ENCODE measurements at regions not wholly inside any gene's neighbourhood (a gene's known extent, or its start where the extent isn't known, plus 50 kb on each side); places are given as distances from the start of the nearest gene placed in this dataset.
A peak's percentile ranks its signal among the peaks of the same experiment; 100 is the strongest.

DNA sequence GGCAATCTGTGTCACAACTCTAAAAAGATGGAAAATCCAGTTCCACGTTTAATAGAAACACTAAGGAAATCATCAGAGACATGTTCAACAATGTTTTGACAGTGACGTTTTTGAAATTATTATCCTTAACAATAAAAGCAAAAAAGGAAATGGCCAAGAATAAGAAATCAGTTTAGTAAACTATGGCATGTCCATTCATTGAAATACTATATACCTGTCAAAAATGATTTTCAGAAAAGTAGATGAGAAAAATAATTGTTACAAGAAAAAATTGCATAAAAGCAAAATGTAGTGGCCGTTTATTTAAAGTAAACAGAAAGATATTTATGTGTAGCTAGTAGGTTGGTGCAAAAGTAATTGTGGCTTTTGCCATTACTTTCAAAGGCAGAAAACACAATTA lies 345.4 kb upstream of the NPSR1 start:
- DNase-seq (ENCODE audit: extremely low read depth, low read depth): no peak
- TF ChIP-seq, protein P1, sequence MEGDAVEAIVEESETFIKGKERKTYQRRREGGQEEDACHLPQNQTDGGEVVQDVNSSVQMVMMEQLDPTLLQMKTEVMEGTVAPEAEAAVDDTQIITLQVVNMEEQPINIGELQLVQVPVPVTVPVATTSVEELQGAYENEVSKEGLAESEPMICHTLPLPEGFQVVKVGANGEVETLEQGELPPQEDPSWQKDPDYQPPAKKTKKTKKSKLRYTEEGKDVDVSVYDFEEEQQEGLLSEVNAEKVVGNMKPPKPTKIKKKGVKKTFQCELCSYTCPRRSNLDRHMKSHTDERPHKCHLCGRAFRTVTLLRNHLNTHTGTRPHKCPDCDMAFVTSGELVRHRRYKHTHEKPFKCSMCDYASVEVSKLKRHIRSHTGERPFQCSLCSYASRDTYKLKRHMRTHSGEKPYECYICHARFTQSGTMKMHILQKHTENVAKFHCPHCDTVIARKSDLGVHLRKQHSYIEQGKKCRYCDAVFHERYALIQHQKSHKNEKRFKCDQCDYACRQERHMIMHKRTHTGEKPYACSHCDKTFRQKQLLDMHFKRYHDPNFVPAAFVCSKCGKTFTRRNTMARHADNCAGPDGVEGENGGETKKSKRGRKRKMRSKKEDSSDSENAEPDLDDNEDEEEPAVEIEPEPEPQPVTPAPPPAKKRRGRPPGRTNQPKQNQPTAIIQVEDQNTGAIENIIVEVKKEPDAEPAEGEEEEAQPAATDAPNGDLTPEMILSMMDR (IDR thresholded peaks at IDR 0.05; ENCODE audit: low read depth, low read length): no peak

DNA sequence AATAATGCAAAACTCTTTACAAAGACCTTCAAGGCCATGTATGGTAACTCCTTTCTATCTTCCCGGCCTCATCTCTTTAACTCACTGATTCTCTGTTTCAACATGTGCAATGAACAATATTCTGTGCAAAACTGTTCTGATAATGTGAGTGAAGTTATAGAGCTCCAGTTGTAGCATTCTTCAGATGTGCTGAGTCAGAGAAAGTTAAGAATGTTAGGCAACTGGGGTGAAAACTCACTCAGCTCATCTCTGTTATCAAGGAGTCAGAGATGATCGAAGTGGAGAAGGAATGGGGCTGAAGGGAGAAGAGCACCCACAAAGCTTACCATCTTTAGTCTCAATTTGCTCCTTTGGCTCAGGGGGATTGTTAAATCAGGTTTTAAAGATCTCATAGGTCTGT lies 344.7 kb upstream of the NPSR1 start:
- TF ChIP-seq, protein P1 (IDR thresholded peaks at IDR 0.05; ENCODE audit: low read depth, low read length): no peak
- DNase-seq (ENCODE audit: extremely low read depth, low read depth): no peak

DNA sequence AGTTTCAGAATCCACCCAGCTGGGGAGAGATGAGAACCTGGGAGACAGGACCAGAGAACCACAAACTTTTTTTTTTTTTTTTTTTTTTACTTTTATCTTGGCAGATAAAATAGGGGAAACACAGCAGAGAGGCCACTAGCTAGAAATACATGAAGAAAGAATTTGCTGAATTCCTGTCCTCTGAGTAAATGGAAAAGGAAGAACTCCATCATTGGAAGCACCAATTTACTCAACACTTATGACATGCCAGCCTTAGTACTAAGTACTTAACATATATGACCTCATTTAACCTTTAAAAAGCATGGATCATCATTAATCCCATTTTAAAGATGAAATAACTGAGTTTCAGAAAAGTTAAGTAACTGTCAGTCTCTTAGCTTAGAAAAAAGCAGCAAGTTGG lies 343.0 kb upstream of the NPSR1 start:
- TF ChIP-seq, protein P1 (IDR thresholded peaks at IDR 0.05; ENCODE audit: low read depth, low read length): no peak
- peak; percentile 23 for DNase-seq (ENCODE audit: extremely low read depth, low read depth)

DNA sequence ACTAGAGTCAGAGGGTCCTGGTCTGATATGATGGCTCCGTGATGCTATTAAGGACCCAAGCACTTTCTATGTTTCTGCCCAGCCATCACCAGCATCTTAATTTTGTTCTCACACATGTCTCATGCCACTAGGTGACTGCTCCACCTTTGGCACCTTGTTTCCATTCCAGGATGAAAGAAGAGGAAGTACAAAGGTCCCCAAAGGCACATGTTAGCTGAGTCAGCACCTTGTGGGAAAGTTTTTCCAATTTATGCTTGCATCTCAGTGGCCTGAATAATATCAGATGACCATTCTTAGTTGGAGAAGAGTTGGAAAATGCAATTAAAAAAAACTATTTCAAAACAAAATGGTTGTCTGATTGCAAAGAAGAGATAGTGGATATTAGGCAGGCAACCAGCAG lies 341.0 kb upstream of the NPSR1 start:
- DNase-seq (ENCODE audit: extremely low read depth, low read depth): no peak
- TF ChIP-seq, protein P1 (IDR thresholded peaks at IDR 0.05; ENCODE audit: low read depth, low read length): no peak

DNA sequence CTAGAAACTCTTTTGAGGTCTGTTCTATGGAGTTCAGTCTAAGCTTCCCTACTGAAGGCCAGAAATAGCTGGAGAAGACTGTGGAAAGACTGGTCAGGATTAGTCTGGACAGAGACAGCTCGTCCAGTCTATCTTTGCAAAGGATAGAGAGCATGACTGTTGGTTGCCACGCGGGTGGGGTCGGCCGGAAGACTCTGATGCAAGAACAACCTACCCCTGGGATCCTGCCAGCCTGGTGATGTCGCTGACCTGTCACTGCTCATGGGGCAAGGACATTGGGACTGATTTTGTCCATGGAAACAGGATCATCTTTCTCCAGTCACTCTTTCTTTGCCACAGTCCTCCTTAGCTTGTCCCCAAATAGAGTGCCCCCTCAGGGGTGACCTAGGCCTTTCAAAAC lies 337.6 kb upstream of the NPSR1 start:
- TF ChIP-seq, protein P1 (IDR thresholded peaks at IDR 0.05; ENCODE audit: low read depth, low read length): no peak

DNA sequence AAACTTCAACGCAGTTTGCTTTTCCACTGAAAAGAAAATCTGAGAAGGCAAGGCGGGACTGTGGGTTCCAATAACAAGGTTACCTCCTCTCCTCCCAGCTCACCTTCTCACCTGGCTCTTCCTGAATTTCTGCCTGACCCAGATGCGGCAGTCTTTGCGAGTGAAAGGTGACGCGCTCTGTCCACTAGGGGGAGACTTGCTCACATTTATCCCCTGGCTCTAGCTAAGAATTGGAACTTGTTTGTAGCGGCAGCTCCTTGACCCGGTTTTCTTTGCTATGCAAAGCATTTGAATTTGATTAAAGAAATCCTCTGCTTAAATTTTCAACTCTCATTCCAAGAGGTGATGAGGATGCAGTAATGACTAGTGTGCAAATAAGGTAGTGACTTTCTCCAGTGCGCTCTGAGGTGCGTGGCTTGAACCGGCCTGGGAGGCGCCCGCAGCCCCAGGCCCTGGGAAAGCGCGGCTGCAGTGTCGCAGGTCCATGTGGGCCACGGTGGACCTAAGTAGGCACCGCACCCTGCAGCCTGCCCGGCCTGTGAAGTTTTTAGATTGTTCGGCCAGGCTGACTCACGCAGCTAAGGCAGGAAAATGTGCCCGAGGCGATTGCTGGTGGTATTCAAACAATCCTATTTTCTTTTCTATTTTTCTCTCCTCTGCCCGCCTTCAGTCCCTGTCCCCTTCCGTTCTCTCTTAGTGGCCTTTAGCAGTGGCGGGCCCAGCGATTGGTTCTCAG lies 336.9 kb upstream of the NPSR1 start:
- TF ChIP-seq, protein P1 (IDR thresholded peaks at IDR 0.05; ENCODE audit: low read depth, low read length): peak; percentile 91
- peak; percentile 31 for DNase-seq (ENCODE audit: extremely low read depth, low read depth)

More for the DNA sequence above, 337.6 kb upstream of the NPSR1 start:
- DNase-seq (ENCODE audit: extremely low read depth, low read depth): no peak

DNA sequence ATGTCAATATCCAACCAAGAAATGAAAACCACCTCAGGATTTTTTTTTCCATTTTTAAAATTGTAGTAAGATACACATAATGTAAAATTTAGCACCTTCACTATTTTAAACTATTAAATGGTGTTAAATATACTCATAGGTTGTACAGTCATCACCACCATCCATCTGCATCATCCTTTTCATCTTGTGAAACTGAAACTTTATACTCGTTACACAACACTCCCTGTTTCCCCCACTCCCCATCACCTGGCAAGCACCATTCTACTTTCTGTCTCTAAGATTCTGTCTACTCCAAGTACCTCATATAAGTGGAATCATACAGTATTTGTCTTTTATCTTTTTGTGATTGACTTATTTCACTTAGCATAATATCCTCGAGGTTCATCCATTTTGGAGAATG lies 335.2 kb upstream of the NPSR1 start:
- no peak for DNase-seq (ENCODE audit: extremely low read depth, low read depth)
- TF ChIP-seq, protein P1 (IDR thresholded peaks at IDR 0.05; ENCODE audit: low read depth, low read length): no peak
